Transverse colon (tissue), 4 donors: ENCODE measurements at regions not wholly inside any gene's neighbourhood (a gene's known extent, or its start where the extent isn't known, plus 50 kb on each side); places are given as distances from the start of the nearest gene placed in this dataset.

ENCODE experiments used
- DNase-seq: peaks from one replicate; pipeline ENCODE4 v3.0.0-alpha.2; 2019
- H3K27ac ChIP-seq, 4 donors: fragments of 200-600 bp; sonication (generic); 2 replicates each; pipeline ENCODE4 v1.5.1; 2016 to 2018; ENCODE audit warnings: inconsistent platforms in 4 of 4
- H3K27me3 ChIP-seq: fragments of 200-600 bp; sonication (generic); 2 replicates; pipeline ENCODE4 v1.5.1; 2017; ENCODE audit warnings: inconsistent platforms
- H3K36me3 ChIP-seq, 4 donors: fragments of 200-600 bp; sonication (generic); 2 replicates each; pipeline ENCODE4 v1.5.1; 2017 to 2019; ENCODE audit warnings: inconsistent platforms in 4 of 4
- H3K4me1 ChIP-seq, 4 donors: fragments of 200-600 bp; sonication (generic); 2 replicates each; pipeline ENCODE4 v1.5.1; 2017 to 2020; ENCODE audit warnings: inconsistent platforms in 4 of 4
- H3K4me3 ChIP-seq, 4 donors: fragments of 200-600 bp; sonication (generic); 1 replicate in 1 of 4; 2 replicates in 3 of 4; pipeline versions ENCODE4 v1.5.1 to v1.6.1; 2017 to 2019; ENCODE audit warnings: inconsistent platforms in 4 of 4
- H3K9me3 ChIP-seq, 2 donors: fragments of 200-600 bp; sonication (generic); 2 replicates each; pipeline ENCODE4 v1.5.1; 2017 to 2019; ENCODE audit warnings: inconsistent platforms in 2 of 2
- EP300 ChIP-seq: sonication (generic); formaldehyde crosslinking; IDR thresholded peaks from one replicate; pipeline ENCODE4 v1.6.1; 2017; ENCODE audit warnings: antibody characterized with exemption, low read depth
- POLR2A ChIP-seq: fragments of 450-650 bp; IDR thresholded peaks from one replicate; pipeline ENCODE4 v1.6.1; 2016; ENCODE audit warnings: antibody characterized with exemption, mild to moderate bottlenecking, moderate library complexity
- POLR2AphosphoS5 ChIP-seq, 3 donors: sonication (generic); formaldehyde crosslinking; IDR thresholded peaks; one replicate each; pipeline ENCODE4 v1.6.1; 2016; ENCODE audit warnings: antibody characterized with exemption in 3 of 3
- WGBS, 2 donors: methylation state at CpG; one replicate each; pipeline ENCODE4 v1.1.5; 2018; ENCODE audit warnings: low coverage in 1 of 2; 5-methylcytosine and 5-hydroxymethylcytosine counted together
- in situ Hi-C, 4 donors: fragments of 200-750 bp; cut with MboI; loops; one replicate each; pipeline versions ENCODE4 v1.15.0 to v1.15.1; 2017; ENCODE audit warnings: low sequenced_read_pairs in 3 of 4, low pct_ligation_motif_present in 1 of 4, low pct_unique_long_range_greater_than_20kb in 1 of 4
- intact Hi-C: fragments of 100-400 bp; cut with DNase I; formaldehyde crosslinking; loops from one replicate; pipeline ENCODE4 v1.15.1; 2023; ENCODE audit warnings: low total_unique reads
- TF ChIP-seq, protein P1 (sequence below), 5 experiments: fragments of 200-600 bp in 3 of 5; fragments of 450-650 bp in 2 of 5; sonication (generic) in 3 of 5; IDR thresholded peaks; 1 replicate in 2 of 5; 2 replicates in 3 of 5; pipeline ENCODE4 v1.5.1; 2016 to 2017; ENCODE audit warnings: antibody characterized with exemption in 5 of 5, inconsistent platforms in 3 of 5, mild to moderate bottlenecking in 2 of 5, moderate library complexity in 1 of 5

DNA sequence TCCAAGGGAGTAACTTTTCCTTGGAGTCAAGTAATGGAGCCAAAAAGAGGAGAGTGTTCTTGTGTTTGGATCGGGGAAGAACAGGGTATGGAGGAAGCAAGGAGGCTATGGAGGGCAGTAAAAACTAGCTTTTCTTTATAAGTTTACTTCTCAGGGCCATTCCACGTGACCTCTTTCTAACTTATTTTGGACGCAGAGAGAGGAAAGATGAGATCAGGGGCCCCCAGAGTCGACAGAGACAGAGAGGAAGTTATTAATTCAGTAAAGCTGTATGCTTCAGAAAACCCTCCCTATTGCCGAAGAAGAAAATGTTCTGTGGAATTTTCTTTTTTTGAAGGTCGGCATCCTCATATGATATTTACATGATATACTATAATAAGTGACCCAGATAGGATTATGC is 233.8 kb upstream of the MPDZ start:
- Histone ChIP-seq H3K27ac (no peak overlapping the region), H3K4me1 (peaks cover 0 to 5% (median 0%) of the 10 kb centered on the region in 4 donors), H3K9me3 (no peaks in the 10 kb centered on the region), H3K4me3 (no peak overlapping the region), H3K36me3 (no peaks in the 10 kb centered on the region), H3K27me3 (no peaks in the 10 kb centered on the region)
- in situ Hi-C loops, result no loop called here
- TF ChIP-seq EP300 (no peak), POLR2A (no peak), POLR2AphosphoS5 (IDR thresholded peaks at IDR 0.05) (no peak)
- TF ChIP-seq, protein P1, sequence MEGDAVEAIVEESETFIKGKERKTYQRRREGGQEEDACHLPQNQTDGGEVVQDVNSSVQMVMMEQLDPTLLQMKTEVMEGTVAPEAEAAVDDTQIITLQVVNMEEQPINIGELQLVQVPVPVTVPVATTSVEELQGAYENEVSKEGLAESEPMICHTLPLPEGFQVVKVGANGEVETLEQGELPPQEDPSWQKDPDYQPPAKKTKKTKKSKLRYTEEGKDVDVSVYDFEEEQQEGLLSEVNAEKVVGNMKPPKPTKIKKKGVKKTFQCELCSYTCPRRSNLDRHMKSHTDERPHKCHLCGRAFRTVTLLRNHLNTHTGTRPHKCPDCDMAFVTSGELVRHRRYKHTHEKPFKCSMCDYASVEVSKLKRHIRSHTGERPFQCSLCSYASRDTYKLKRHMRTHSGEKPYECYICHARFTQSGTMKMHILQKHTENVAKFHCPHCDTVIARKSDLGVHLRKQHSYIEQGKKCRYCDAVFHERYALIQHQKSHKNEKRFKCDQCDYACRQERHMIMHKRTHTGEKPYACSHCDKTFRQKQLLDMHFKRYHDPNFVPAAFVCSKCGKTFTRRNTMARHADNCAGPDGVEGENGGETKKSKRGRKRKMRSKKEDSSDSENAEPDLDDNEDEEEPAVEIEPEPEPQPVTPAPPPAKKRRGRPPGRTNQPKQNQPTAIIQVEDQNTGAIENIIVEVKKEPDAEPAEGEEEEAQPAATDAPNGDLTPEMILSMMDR (IDR thresholded peaks at IDR 0.05), result no peak
- DNase-seq, result no peak
- intact Hi-C loops, result no loop called here
- 57 to 58% methylated on average over 5 to 6 of the region's 6 CpGs for WGBS, 2 donors

DNA sequence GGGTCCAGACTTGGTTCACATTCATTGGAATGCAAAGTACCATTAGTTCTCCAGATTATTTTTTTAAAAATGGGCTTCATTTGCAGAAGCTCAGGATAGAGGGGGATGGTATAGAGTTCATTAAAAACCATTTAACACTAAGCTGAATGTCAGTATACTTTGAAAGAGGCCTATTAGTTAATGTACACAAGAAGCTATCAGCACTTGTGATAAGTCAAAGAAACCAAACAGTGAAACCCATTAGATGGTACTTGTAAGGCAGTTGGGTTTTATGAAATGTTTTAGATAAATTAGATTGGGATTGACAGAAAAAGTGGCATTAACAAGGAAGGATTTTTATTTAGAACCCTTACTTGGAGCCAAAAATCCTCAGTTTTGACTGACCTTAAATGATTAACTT is 229.2 kb upstream of the MPDZ start:
- DNase-seq, result no peak
- intact Hi-C loops (no loop called here), in situ Hi-C loops (no loop called here)
- Histone ChIP-seq H3K27ac (no peak overlapping the region), H3K9me3 (no peaks in the 10 kb centered on the region), H3K4me1 (peaks cover 0 to 3% (median 0%) of the 10 kb centered on the region in 4 donors), H3K4me3 (no peak overlapping the region), H3K27me3 (no peaks in the 10 kb centered on the region), H3K36me3 (no peaks in the 10 kb centered on the region)
- TF ChIP-seq EP300, result no peak
- TF ChIP-seq POLR2A, result no peak
- TF ChIP-seq, protein P1 (IDR thresholded peaks at IDR 0.05), result no peak
- no peak for TF ChIP-seq POLR2AphosphoS5 (IDR thresholded peaks at IDR 0.05)

DNA sequence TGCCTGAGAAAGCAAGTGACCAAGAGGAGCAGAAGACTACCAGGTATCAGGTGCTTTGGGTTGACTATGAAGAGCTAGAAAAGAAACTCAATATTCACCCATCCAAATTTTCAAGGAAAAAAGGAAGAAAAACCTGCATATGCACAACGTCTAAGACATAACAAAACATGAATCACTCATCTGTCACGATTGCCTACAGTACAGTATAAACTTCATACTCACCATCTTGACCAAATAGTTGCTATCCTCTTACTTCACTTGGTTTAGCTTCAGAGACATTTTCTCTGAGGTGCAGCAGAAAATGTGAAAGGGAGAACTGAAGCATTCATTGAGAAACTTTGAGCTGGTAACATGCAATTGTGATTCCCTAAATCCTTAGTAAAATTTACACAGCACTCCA is 228.6 kb upstream of the MPDZ start:
- H3K27ac ChIP-seq, result no peak overlapping the region
- intact Hi-C loops (no loop called here), in situ Hi-C loops (no loop called here)
- H3K9me3 ChIP-seq, result no peaks in the 10 kb centered on the region
- H3K27me3 ChIP-seq, result no peaks in the 10 kb centered on the region
- DNase-seq, result no peak
- no peaks in the 10 kb centered on the region for H3K36me3 ChIP-seq
- TF ChIP-seq EP300, result no peak
- no peak for TF ChIP-seq POLR2A
- TF ChIP-seq POLR2AphosphoS5 (IDR thresholded peaks at IDR 0.05), result no peak
- TF ChIP-seq, protein P1 (IDR thresholded peaks at IDR 0.05), result no peak
- no peaks in the 10 kb centered on the region for H3K4me1 ChIP-seq
- WGBS, 2 donors, result 74 to 82% methylated on average over 2 of the region's 2 CpGs
- no peak overlapping the region for H3K4me3 ChIP-seq

DNA sequence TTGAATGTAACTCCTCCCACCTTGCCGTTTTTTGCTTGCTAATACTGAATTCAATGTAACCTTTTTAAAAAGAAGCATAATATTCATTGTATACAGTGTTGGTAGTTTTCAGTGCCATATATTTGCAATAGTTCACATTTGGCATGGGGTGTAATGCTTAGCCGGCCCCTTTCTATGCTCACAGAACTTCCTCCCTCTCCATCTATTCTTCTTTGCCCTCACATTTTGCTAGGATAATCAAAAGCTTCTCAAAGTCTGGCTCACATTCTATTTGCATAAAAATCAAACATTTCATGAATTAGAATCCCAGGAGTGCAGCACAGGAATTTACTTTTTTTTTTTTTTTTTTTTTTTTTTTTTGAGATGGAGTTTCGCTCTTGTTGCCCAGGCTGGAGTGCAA is 226.3 kb upstream of the MPDZ start:
- no peak overlapping the region for H3K27ac ChIP-seq
- no peaks in the 10 kb centered on the region for H3K9me3 ChIP-seq
- no peak for DNase-seq
- intact Hi-C loops, result no loop called here
- H3K36me3 ChIP-seq, result no peaks in the 10 kb centered on the region
- TF ChIP-seq, protein P1 (IDR thresholded peaks at IDR 0.05), result no peak
- TF ChIP-seq EP300, result no peak
- TF ChIP-seq POLR2AphosphoS5 (IDR thresholded peaks at IDR 0.05), result no peak
- TF ChIP-seq POLR2A, result no peak
- no peak overlapping the region for H3K4me3 ChIP-seq
- no peaks in the 10 kb centered on the region for H3K27me3 ChIP-seq
- in situ Hi-C loops, result no loop called here
- H3K4me1 ChIP-seq, result no peaks in the 10 kb centered on the region
- 78 to 85% methylated on average over 2 to 3 of the region's 3 CpGs for WGBS, 2 donors
